K562 (cell line): ENCODE measurements at regions not wholly inside any gene's neighbourhood (a gene's known extent, or its start where the extent isn't known, plus 50 kb on each side); places are given as distances from the start of the nearest gene placed in this dataset.

Source experiments
- ATAC-seq: fragments of 200-7000 bp; cut with Tn5 transposase; 3 replicates; pipeline ENCODE4 v1.9.1; 2020; ENCODE audit warnings: moderate library complexity
- BruUV-seq: library from RNA; stranded (reverse); fragments of 400-500 nt; replicated peaks from 2 replicates; lab custom pipeline; 2021; lab: Mats Ljungman, UMichigan
- CTCF ChIA-PET: fragments of 300-600 bp; formaldehyde crosslinking; extraction: SDS; loops from one replicate; lab custom pipeline; 2021; ENCODE audit warnings: low intra/inter-chr PET ratio; lab: Yijun Ruan, JAX
- POLR2A ChIA-PET: fragments of 300-600, 350-650 bp; sonication (Branson Sonifier 250); formaldehyde crosslinking; extraction: SDS; loops from one replicate; lab custom pipeline; 2021; ENCODE audit warnings: antibody characterized with exemption, inconsistent platforms; lab: Yijun Ruan, JAX
- DNase-seq, 4 experiments: peaks; one replicate each; pipeline versions ENCODE4 v3.0.0 to v3.0.0-alpha.2; 2011 to 2018; ENCODE audit warnings: low spot score in 3 of 4, mixed read lengths in 3 of 4; ENCODE audit errors: extremely low read depth in 1 of 4
- FAIRE-seq: peaks from 2 replicates; lab custom pipeline; 2011; peaks lifted over from hg19 to GRCh38; lab: Jason Lieb, UNC
- H2AFZ ChIP-seq: 2 replicates; pipeline ENCODE4 v1.6.0; 2011; ENCODE audit warnings: low read depth, low read length, control low read depth, inconsistent platforms
- H3K27ac ChIP-seq: fragments of 200-600 bp; 3 replicates; pipeline ENCODE4 v1.8.0; 2011; ENCODE audit warnings: low read depth, mild to moderate bottlenecking, control low read depth, inconsistent platforms, low read length, moderate library complexity, mixed read lengths; ENCODE audit errors: extremely low read depth
- H3K27me3 ChIP-seq, 2 experiments: fragments of 300-600 bp in 1 of 2; 2 replicates in 1 of 2; 3 replicates in 1 of 2; pipeline versions ENCODE4 v1.6.0 to v1.8.0; 2011; ENCODE audit warnings: inconsistent platforms in 2 of 2, low read length in 2 of 2, mild to moderate bottlenecking in 1 of 2, mixed read lengths in 1 of 2, moderate library complexity in 1 of 2; ENCODE audit not compliant: control insufficient read depth in 2 of 2, insufficient read depth in 2 of 2
- H3K36me3 ChIP-seq: fragments of 300-600 bp; 3 replicates; pipeline ENCODE4 v1.8.0; 2011; ENCODE audit warnings: mild to moderate bottlenecking, low read length, inconsistent platforms; ENCODE audit not compliant: control insufficient read depth, insufficient read depth
- H3K4me1 ChIP-seq, 2 experiments: fragments of 200-600 bp in 1 of 2; replicated peaks in 1 of 2; 2 replicates in 1 of 2; 3 replicates in 1 of 2; pipeline versions ENCODE4 v1.5.1 to v1.8.0; 2011; ENCODE audit warnings: inconsistent platforms in 2 of 2, low read length in 2 of 2, mild to moderate bottlenecking in 1 of 2, mixed read lengths in 1 of 2, moderate library complexity in 1 of 2; ENCODE audit not compliant: control insufficient read depth in 2 of 2, insufficient read depth in 2 of 2
- H3K4me2 ChIP-seq: 2 replicates; pipeline ENCODE4 v1.6.1; 2011; ENCODE audit warnings: low read length, control low read depth, inconsistent platforms, mixed read lengths; ENCODE audit not compliant: insufficient read depth
- H3K4me3 ChIP-seq: fragments of 200-600 bp; sonication (generic), shearing (Covaris generic); 2 replicates; pipeline ENCODE4 v1.5.1; 2016; ENCODE audit warnings: control low read depth, inconsistent platforms
- H3K79me2 ChIP-seq: fragments of 200-600 bp; 3 replicates; pipeline ENCODE4 v1.8.0; 2011; ENCODE audit warnings: low read length, inconsistent platforms; ENCODE audit not compliant: control insufficient read depth, insufficient read depth
- H3K9ac ChIP-seq, 2 experiments: 2 replicates each; pipeline versions ENCODE4 v1.6.0 to v1.6.1; 2011; ENCODE audit warnings: low read depth in 2 of 2, low read length in 2 of 2, control low read depth in 1 of 2, inconsistent platforms in 1 of 2, mild to moderate bottlenecking in 1 of 2, mixed read lengths in 1 of 2; ENCODE audit not compliant: insufficient read depth in 1 of 2
- H3K9me1 ChIP-seq: one replicate; pipeline ENCODE4 v1.6.0; 2011; ENCODE audit warnings: inconsistent platforms, mild to moderate bottlenecking, low read length, moderate library complexity; ENCODE audit not compliant: control insufficient read depth, insufficient read depth
- H3K9me3 ChIP-seq: replicated peaks from 2 replicates; pipeline ENCODE4 v1.5.1; 2011; ENCODE audit warnings: low read depth, low read length, inconsistent platforms; ENCODE audit not compliant: control insufficient read depth, insufficient read depth
- H4K20me1 ChIP-seq: replicated peaks from 2 replicates; pipeline ENCODE4 v1.6.1; 2011; ENCODE audit warnings: low read length, inconsistent platforms, mixed read lengths; ENCODE audit not compliant: control insufficient read depth, insufficient read depth
- C11orf30 ChIP-seq: fragments of 450-650 bp; IDR thresholded peaks from 2 replicates; pipeline ENCODE4 v1.6.1; 2016; ENCODE audit warnings: low read depth, mild to moderate bottlenecking
- KLF16 ChIP-seq: IDR thresholded peaks from 2 replicates; pipeline ENCODE4 v1.6.1; 2016; ENCODE audit warnings: antibody characterized with exemption
- NFATC3 ChIP-seq: fragments of 450-650 bp; IDR thresholded peaks from 2 replicates; pipeline ENCODE4 v1.6.1; 2017; ENCODE audit warnings: mild to moderate bottlenecking
- NR2F6 ChIP-seq: fragments of 450-650 bp; formaldehyde crosslinking; IDR thresholded peaks from 2 replicates; pipeline ENCODE4 v1.4.0; 2020; ENCODE audit warnings: mild to moderate bottlenecking
- PML ChIP-seq: IDR thresholded peaks from 2 replicates; pipeline ENCODE4 v1.6.1; 2012; ENCODE audit warnings: low read length, inconsistent platforms
- RHOXF2B ChIP-seq: fragments of 250-450 bp; sonication (Bioruptor Pico); conservative IDR thresholded peaks from 2 replicates; pipeline ENCODE4 v1.5.1; 2021
- SMARCB1 ChIP-seq: IDR thresholded peaks from 2 replicates; pipeline ENCODE4 v1.6.1; 2011; ENCODE audit warnings: improper control_type of control experiment, low read depth; ENCODE audit not compliant: insufficient read length
- TAF15 ChIP-seq: fragments of 200-400 bp; formaldehyde crosslinking; IDR thresholded peaks from 2 replicates; pipeline ENCODE4 v1.6.1; 2017; ENCODE audit warnings: mild to moderate bottlenecking, low read depth, low read length, moderate library complexity
- TCF7 ChIP-seq: sonication (generic); IDR thresholded peaks from 2 replicates; pipeline ENCODE4 v1.6.1; 2016; ENCODE audit warnings: antibody characterized with exemption, borderline replicate concordance
- UBTF ChIP-seq, 2 experiments: IDR thresholded peaks; 2 replicates each; pipeline ENCODE4 v1.6.1; 2012; ENCODE audit warnings: improper control_type of control experiment in 2 of 2, low read depth in 2 of 2, low read length in 2 of 2, borderline replicate concordance in 1 of 2
- XRCC4 ChIP-seq: IDR thresholded peaks from one replicate; pipeline ENCODE4 v1.6.1; 2011; ENCODE audit not compliant: insufficient read depth, insufficient read length; ENCODE audit errors: extremely low read depth
- ZBTB7A ChIP-seq: IDR thresholded peaks from 2 replicates; pipeline ENCODE4 v1.6.1; 2011; ENCODE audit warnings: low read depth, mild to moderate bottlenecking, low read length, moderate library complexity, borderline replicate concordance; ENCODE audit not compliant: control insufficient read depth
- ZBTB9 ChIP-seq: fragments of 450-650 bp; formaldehyde crosslinking; IDR thresholded peaks from 2 replicates; pipeline ENCODE4 v1.4.0; 2020; ENCODE audit warnings: mild to moderate bottlenecking, moderate library complexity
- ZNF79 ChIP-seq: fragments of 250-450 bp; sonication (Bioruptor Pico); IDR thresholded peaks from 2 replicates; pipeline ENCODE4 v1.4.0; 2020; ENCODE audit warnings: low read depth, mild to moderate bottlenecking, moderate library complexity
- WGBS: fragments of 100-300 bp; shearing (Covaris generic); methylation state at CpG from one replicate; pipeline ENCODE4 v1.1.6; 2016; ENCODE audit warnings: low coverage, mixed read lengths; ENCODE audit not compliant: insufficient coverage; ENCODE audit errors: missing lambda C conversion rate; 5-methylcytosine and 5-hydroxymethylcytosine counted together
- in situ Hi-C: fragments of 300-500 bp; cut with MboI; formaldehyde crosslinking; loops from 4 replicates; pipeline ENCODE4 v1.15.0; 2018; ENCODE audit warnings: inconsistent platforms, mixed read lengths
- intact Hi-C: fragments of 100-400 bp; cut with micrococcal nuclease; formaldehyde crosslinking; loops from 2 replicates; pipeline ENCODE4 v1.14.2; 2022
- TF ChIP-seq, protein P1 (sequence below): fragments of 250-450 bp; sonication (Bioruptor Pico); IDR thresholded peaks from 2 replicates; pipeline ENCODE4 v1.4.0; 2020; ENCODE audit warnings: mild to moderate bottlenecking, moderate library complexity
- TF ChIP-seq, protein P2 (sequence below): fragments of 450-650 bp; IDR thresholded peaks from 2 replicates; pipeline ENCODE4 v1.7.0; 2016; ENCODE audit warnings: borderline replicate concordance

DNA sequence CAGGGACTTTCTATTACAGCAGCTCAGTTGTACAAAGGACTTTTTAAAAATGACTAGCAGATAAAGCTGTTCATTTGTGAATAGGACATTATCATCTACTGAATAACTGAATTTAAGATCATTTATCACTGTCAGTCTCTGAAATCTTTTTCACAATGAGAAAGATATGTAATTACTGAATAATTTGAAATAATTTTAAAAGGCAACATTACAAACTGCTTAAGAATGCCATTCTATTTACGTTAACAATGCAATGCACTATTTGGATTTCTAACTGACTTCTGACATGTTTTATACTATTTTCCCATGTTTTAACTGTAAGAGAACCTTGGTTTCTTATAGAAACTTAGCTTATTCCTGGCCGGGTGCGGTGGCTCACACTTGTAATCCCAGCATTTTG is 2033.0 kb upstream of the PCDH20 start:
- intact Hi-C loops = no loop called here
- FAIRE-seq (no peak), DNase-seq (no peak), ATAC-seq (no peak)
- no peaks in the 10 kb centered on the region for H3K79me2 ChIP-seq
- no peaks in the 10 kb centered on the region for H3K27me3 ChIP-seq
- H3K4me3 ChIP-seq = no peak overlapping the region
- H2AFZ ChIP-seq = no peak overlapping the region
- no peaks in the 10 kb centered on the region for H3K36me3 ChIP-seq
- CTCF ChIA-PET = no interaction called here
- no peaks in the 10 kb centered on the region for H3K9me3 ChIP-seq
- H3K27ac ChIP-seq = no peak overlapping the region
- 7% methylated on average over 3 of the region's 3 CpGs for WGBS
- H3K4me2 ChIP-seq = no peak overlapping the region
- no peak overlapping the region for H3K9ac ChIP-seq
- POLR2A ChIA-PET = no interaction called here
- no peaks in the 10 kb centered on the region for H3K4me1 ChIP-seq
- in situ Hi-C loops = no loop called here
- H3K9me1 ChIP-seq = no peaks in the 10 kb centered on the region
- BruUV-seq = no TSS peak
- no peaks in the 10 kb centered on the region for H4K20me1 ChIP-seq
- TF ChIP-seq TCF7 (no peak), C11orf30 (no peak), XRCC4 (no peak), SMARCB1 (no peak), ZNF79 (CRISPR knock-in tag) (no peak), NR2F6 (CRISPR knock-in tag) (no peak), ZBTB7A (no peak), KLF16 (no peak), UBTF (IDR thresholded peaks at IDR 0.05; ENCODE audit: borderline replicate concordance in 1 of 2, low read depth in 2 of 2, low read length in 2 of 2) (no peak), PML (no peak), ZBTB9 (CRISPR knock-in tag) (no peak), RHOXF2B (no peak), NFATC3 (no peak), TAF15 (no peak)
- TF ChIP-seq, protein P1, sequence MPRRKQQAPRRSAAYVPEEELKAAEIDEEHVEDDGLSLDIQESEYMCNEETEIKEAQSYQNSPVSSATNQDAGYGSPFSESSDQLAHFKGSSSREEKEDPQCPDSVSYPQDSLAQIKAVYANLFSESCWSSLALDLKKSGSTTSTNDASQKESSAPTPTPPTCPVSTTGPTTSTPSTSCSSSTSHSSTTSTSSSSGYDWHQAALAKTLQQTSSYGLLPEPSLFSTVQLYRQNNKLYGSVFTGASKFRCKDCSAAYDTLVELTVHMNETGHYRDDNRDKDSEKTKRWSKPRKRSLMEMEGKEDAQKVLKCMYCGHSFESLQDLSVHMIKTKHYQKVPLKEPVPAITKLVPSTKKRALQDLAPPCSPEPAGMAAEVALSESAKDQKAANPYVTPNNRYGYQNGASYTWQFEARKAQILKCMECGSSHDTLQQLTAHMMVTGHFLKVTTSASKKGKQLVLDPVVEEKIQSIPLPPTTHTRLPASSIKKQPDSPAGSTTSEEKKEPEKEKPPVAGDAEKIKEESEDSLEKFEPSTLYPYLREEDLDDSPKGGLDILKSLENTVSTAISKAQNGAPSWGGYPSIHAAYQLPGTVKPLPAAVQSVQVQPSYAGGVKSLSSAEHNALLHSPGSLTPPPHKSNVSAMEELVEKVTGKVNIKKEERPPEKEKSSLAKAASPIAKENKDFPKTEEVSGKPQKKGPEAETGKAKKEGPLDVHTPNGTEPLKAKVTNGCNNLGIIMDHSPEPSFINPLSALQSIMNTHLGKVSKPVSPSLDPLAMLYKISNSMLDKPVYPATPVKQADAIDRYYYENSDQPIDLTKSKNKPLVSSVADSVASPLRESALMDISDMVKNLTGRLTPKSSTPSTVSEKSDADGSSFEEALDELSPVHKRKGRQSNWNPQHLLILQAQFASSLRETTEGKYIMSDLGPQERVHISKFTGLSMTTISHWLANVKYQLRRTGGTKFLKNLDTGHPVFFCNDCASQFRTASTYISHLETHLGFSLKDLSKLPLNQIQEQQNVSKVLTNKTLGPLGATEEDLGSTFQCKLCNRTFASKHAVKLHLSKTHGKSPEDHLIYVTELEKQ (CRISPR knock-in tag) = no peak
- TF ChIP-seq, protein P2, sequence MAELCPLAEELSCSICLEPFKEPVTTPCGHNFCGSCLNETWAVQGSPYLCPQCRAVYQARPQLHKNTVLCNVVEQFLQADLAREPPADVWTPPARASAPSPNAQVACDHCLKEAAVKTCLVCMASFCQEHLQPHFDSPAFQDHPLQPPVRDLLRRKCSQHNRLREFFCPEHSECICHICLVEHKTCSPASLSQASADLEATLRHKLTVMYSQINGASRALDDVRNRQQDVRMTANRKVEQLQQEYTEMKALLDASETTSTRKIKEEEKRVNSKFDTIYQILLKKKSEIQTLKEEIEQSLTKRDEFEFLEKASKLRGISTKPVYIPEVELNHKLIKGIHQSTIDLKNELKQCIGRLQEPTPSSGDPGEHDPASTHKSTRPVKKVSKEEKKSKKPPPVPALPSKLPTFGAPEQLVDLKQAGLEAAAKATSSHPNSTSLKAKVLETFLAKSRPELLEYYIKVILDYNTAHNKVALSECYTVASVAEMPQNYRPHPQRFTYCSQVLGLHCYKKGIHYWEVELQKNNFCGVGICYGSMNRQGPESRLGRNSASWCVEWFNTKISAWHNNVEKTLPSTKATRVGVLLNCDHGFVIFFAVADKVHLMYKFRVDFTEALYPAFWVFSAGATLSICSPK = no peak
